OCI-LY7 (cell line): ENCODE measurements at regions not wholly inside any gene's neighbourhood (a gene's known extent, or its start where the extent isn't known, plus 50 kb on each side); places are given as distances from the start of the nearest gene placed in this dataset.
"Not testable (repeated sequence)": the region's sequence is repeated elsewhere in the genome, so short reads cannot be mapped to it uniquely, and the experiment has no call there.

Source experiments
- BruUV-seq: library from RNA; stranded (reverse); fragments of 400-500 nt; replicated peaks from 2 replicates; lab custom pipeline; 2021; lab: Mats Ljungman, UMichigan
- CTCF ChIA-PET: fragments of 300-600 bp; sonication (Branson Sonifier 250); formaldehyde crosslinking; loops from one replicate; lab custom pipeline; 2022; ENCODE audit warnings: antibody characterized with exemption; ENCODE audit not compliant: unreplicated experiment; lab: Charles Lee
- POLR2A ChIA-PET: fragments of 300-600 bp; sonication (Branson Sonifier 250); formaldehyde crosslinking; loops from one replicate; lab custom pipeline; 2022; ENCODE audit warnings: antibody characterized with exemption; lab: Charles Lee
- DNase-seq: peaks from one replicate; pipeline ENCODE4 v3.0.0-alpha.2; 2015; ENCODE audit warnings: low spot score
- H2AFZ ChIP-seq: fragments of 200-600 bp; sonication (generic), shearing (Covaris generic); 2 replicates; pipeline ENCODE4 v1.6.1; 2014; ENCODE audit warnings: mild to moderate bottlenecking, antibody characterized with exemption, low read length, moderate library complexity
- H3K27ac ChIP-seq: fragments of 200-600 bp; sonication (generic); 2 replicates; pipeline ENCODE4 v1.5.1; 2014; ENCODE audit warnings: mixed run types, low read depth, mild to moderate bottlenecking, moderate library complexity, low read length, inconsistent platforms; ENCODE audit not compliant: poor library complexity, severe bottlenecking
- H3K36me3 ChIP-seq: fragments of 200-600 bp; sonication (generic); 2 replicates; pipeline ENCODE4 v1.6.1; 2014; ENCODE audit warnings: mild to moderate bottlenecking, antibody characterized with exemption, low read length, moderate library complexity, mixed read lengths; ENCODE audit not compliant: insufficient read depth
- H3K4me1 ChIP-seq: fragments of 200-600 bp; sonication (generic); 2 replicates; pipeline ENCODE4 v1.5.1; 2014; ENCODE audit warnings: mild to moderate bottlenecking, low read length; ENCODE audit not compliant: insufficient read depth, poor library complexity, severe bottlenecking
- H3K4me2 ChIP-seq: fragments of 200-600 bp; sonication (generic); 2 replicates; pipeline ENCODE4 v1.6.1; 2014; ENCODE audit warnings: mild to moderate bottlenecking, low read length
- H3K4me3 ChIP-seq: fragments of 200-600 bp; sonication (generic); 2 replicates; pipeline ENCODE4 v1.5.1; 2014; ENCODE audit warnings: mild to moderate bottlenecking, low read depth, low read length; ENCODE audit not compliant: poor library complexity, severe bottlenecking
- H3K79me2 ChIP-seq: fragments of 200-600 bp; sonication (generic); 2 replicates; pipeline ENCODE4 v1.6.1; 2016; ENCODE audit warnings: low read depth, mild to moderate bottlenecking, low read length, moderate library complexity, mixed read lengths; ENCODE audit not compliant: insufficient read depth
- H3K9me2 ChIP-seq: fragments of 200-600 bp; sonication (generic); 2 replicates; pipeline ENCODE4 v1.6.1; 2016; ENCODE audit warnings: mild to moderate bottlenecking, low read length, mixed read lengths; ENCODE audit not compliant: insufficient read depth
- H3K9me3 ChIP-seq: fragments of 200-600 bp; sonication (generic); 2 replicates; pipeline ENCODE4 v1.6.1; 2014; ENCODE audit warnings: mild to moderate bottlenecking, mixed run types, low read length, mixed read lengths
- H4K20me1 ChIP-seq: fragments of 200-600 bp; sonication (generic); 2 replicates; pipeline ENCODE4 v1.6.1; 2014; ENCODE audit warnings: mild to moderate bottlenecking, antibody characterized with exemption, low read length, moderate library complexity, mixed read lengths; ENCODE audit not compliant: insufficient read depth
- EZH2phosphoT487 ChIP-seq: fragments of 200-600 bp; sonication (generic); IDR thresholded peaks from 2 replicates; pipeline ENCODE4 v1.6.1; 2018; ENCODE audit warnings: low read depth, borderline replicate concordance, mild to moderate bottlenecking, mixed run types, antibody characterized with exemption, low read length, moderate library complexity, mixed read lengths
- intact Hi-C: fragments of 100-400 bp; cut with micrococcal nuclease; formaldehyde crosslinking; loops from one replicate; pipeline ENCODE4 v1.10.0; 2022; ENCODE audit not compliant: unreplicated experiment
- TF ChIP-seq, protein P1 (sequence below): fragments of 200-600 bp; sonication (generic); conservative IDR thresholded peaks from 2 replicates; pipeline ENCODE4 v1.5.1; 2014; ENCODE audit warnings: mild to moderate bottlenecking, antibody characterized with exemption, low read length, moderate library complexity, mixed read lengths

DNA sequence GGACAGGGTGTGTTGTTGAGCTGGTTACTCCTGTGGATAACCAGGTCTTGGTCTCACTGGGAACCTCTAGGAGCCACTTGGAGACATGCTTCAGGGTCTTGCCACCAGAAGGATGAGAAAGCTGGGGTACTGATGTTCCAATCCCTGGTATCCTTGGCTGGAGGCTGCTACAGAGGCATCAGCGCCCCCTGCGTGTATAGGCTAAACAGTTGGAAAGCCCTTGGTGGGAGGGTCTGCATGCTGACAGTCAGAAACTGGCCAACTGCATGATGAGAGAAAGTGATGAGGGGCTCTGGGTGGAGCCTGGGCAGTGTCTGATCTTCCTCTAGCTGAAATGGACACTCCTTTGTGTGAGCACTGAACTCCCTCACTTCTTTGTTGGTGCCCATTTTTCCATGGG is 536.9 kb downstream of the XYLT1 start:
- Histone ChIP-seq H3K79me2 (no peaks in the 10 kb centered on the region), H3K9me3 (no peaks in the 10 kb centered on the region), H3K4me3 (no peak overlapping the region), H3K4me1 (no peaks in the 10 kb centered on the region), H3K27ac (no peak overlapping the region), H3K4me2 (no peak overlapping the region), H2AFZ (no peak overlapping the region), H3K36me3 (no peaks in the 10 kb centered on the region), H3K9me2 (no peaks in the 10 kb centered on the region), H4K20me1 (no peaks in the 10 kb centered on the region)
- DNase-seq: no peak
- ChIA-PET POLR2A (no interaction called here), CTCF (no interaction called here)
- TF ChIP-seq, protein P1, sequence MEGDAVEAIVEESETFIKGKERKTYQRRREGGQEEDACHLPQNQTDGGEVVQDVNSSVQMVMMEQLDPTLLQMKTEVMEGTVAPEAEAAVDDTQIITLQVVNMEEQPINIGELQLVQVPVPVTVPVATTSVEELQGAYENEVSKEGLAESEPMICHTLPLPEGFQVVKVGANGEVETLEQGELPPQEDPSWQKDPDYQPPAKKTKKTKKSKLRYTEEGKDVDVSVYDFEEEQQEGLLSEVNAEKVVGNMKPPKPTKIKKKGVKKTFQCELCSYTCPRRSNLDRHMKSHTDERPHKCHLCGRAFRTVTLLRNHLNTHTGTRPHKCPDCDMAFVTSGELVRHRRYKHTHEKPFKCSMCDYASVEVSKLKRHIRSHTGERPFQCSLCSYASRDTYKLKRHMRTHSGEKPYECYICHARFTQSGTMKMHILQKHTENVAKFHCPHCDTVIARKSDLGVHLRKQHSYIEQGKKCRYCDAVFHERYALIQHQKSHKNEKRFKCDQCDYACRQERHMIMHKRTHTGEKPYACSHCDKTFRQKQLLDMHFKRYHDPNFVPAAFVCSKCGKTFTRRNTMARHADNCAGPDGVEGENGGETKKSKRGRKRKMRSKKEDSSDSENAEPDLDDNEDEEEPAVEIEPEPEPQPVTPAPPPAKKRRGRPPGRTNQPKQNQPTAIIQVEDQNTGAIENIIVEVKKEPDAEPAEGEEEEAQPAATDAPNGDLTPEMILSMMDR: no peak
- no peak for TF ChIP-seq EZH2phosphoT487
- no TSS peak for BruUV-seq
- intact Hi-C loops: no loop called here

DNA sequence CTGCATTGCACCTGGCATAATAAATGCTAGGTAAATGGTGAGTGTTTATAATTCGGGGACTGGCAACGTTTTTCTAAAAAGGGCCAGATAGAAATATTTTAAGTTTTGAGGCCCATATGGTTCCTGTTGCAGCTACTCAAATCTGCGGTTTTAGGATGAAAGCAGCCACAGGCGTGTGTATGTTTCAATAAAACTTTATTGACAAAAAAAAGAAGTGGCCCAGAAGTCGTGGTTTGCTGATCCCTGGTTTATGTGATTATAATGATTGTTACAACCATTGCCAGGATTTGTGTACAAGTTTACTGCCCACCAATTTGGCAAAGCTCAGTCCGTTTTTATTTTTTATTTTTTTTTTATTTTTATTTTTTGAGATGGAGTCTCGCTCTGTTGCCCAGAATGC is 536.1 kb downstream of the XYLT1 start:
- no peaks in the 10 kb centered on the region for H3K79me2 ChIP-seq
- no TSS peak for BruUV-seq
- no peak overlapping the region for H3K4me3 ChIP-seq
- no peak overlapping the region for H3K4me2 ChIP-seq
- H3K27ac ChIP-seq: no peak overlapping the region
- H3K36me3 ChIP-seq: no peaks in the 10 kb centered on the region
- TF ChIP-seq, protein P1: no peak
- no peak for TF ChIP-seq EZH2phosphoT487
- intact Hi-C loops: no loop called here
- no peaks in the 10 kb centered on the region for H4K20me1 ChIP-seq
- ChIA-PET POLR2A (no interaction called here), CTCF (no interaction called here)
- DNase-seq: no peak
- H3K9me3 ChIP-seq: no peaks in the 10 kb centered on the region
- H2AFZ ChIP-seq: no peak overlapping the region
- no peaks in the 10 kb centered on the region for H3K9me2 ChIP-seq
- no peaks in the 10 kb centered on the region for H3K4me1 ChIP-seq

DNA sequence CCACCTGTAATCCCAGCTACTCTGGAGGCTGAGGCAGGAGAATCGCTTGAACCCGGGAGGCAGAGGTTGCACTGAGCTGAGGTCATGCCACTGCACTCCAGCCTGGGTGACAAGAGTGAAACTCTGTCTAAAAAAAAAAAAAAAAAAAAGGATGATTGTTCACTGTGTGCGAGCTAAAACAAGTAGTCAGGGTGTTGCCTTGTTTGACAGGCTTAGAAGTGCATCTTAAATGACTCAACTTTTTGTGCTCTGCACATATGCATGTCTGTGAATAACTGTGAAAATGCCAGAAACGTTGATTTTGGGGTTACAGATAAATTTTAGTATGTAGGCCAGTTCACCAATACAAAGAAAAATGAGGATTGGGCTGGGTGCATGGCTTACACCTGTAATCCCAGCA is 534.9 kb downstream of the XYLT1 start:
- BruUV-seq, CTCF ChIA-PET: not testable (repeated sequence)

More for the DNA sequence above, 534.9 kb downstream of the XYLT1 start:
- H3K79me2 ChIP-seq, intact Hi-C loops, DNase-seq, H3K4me2 ChIP-seq, H3K9me2 ChIP-seq, POLR2A ChIA-PET, H3K36me3 ChIP-seq, H3K9me3 ChIP-seq, H2AFZ ChIP-seq, H3K4me3 ChIP-seq, H4K20me1 ChIP-seq, H3K27ac ChIP-seq, H3K4me1 ChIP-seq: not testable (repeated sequence)
